Liver (tissue), 3 donors: ENCODE measurements at regions not wholly inside any gene's neighbourhood (a gene's known extent, or its start where the extent isn't known, plus 50 kb on each side); places are given as distances from the start of the nearest gene placed in this dataset.

Source experiments
- ATF3 ChIP-seq: IDR thresholded peaks from 2 replicates; pipeline ENCODE4 v1.6.1; 2016; ENCODE audit warnings: antibody characterized with exemption
- CTCF ChIP-seq: fragments of 150-350 bp; IDR thresholded peaks from 2 replicates; pipeline ENCODE4 v1.5.1; 2017; ENCODE audit warnings: improper control_type of control experiment, low read depth, low read length; ENCODE audit not compliant: missing input control
- GABPA ChIP-seq, 2 donors: IDR thresholded peaks in 1 of 2; conservative IDR thresholded peaks in 1 of 2; 2 replicates each; pipeline ENCODE4 v1.6.1; 2016; ENCODE audit warnings: antibody characterized with exemption in 2 of 2, mild to moderate bottlenecking in 1 of 2, moderate library complexity in 1 of 2
- JUND ChIP-seq, 2 donors: IDR thresholded peaks; 2 replicates each; pipeline ENCODE4 v1.6.1; 2016; ENCODE audit warnings: antibody characterized with exemption in 2 of 2
- MAX ChIP-seq: IDR thresholded peaks from 2 replicates; pipeline ENCODE4 v1.6.1; 2016; ENCODE audit warnings: antibody characterized with exemption
- NR2F2 ChIP-seq: IDR thresholded peaks from 2 replicates; pipeline ENCODE4 v1.6.1; 2016; ENCODE audit warnings: antibody characterized with exemption
- RAD21 ChIP-seq, 2 donors: IDR thresholded peaks; 2 replicates each; pipeline ENCODE4 v1.6.1; 2016; ENCODE audit warnings: antibody characterized with exemption in 2 of 2, mild to moderate bottlenecking in 2 of 2
- TAF1 ChIP-seq: conservative IDR thresholded peaks from 2 replicates; pipeline ENCODE4 v1.6.1; 2016; ENCODE audit warnings: antibody characterized with exemption, mild to moderate bottlenecking
- donor health status: healthy.
- donor health status: healthy.

- TF ChIP-seq ATF3 (no peak), CTCF (no peak), NR2F2 (no peak), MAX (no peak), RAD21 (IDR thresholded peaks at IDR 0.05) (no peak), TAF1 (no peak), GABPA (IDR thresholded peaks at IDR 0.05 in 1 of 2, conservative IDR thresholded peaks at IDR 0.05 in 1 of 2) (no peak), JUND (IDR thresholded peaks at IDR 0.05) (no peak)
Measured at GRCh38 chr14:83331513-83331912, 1797.9 kb upstream of the SEL1L start.
